HL-60 (cell line): ENCODE measurements at regions not wholly inside any gene's neighbourhood (a gene's known extent, or its start where the extent isn't known, plus 50 kb on each side); places are given as distances from the start of the nearest gene placed in this dataset.

ENCODE experiments used
- CTCF ChIP-seq: IDR thresholded peaks from one replicate; pipeline ENCODE4 v1.5.1; 2011; ENCODE audit warnings: low read length, control low read depth, inconsistent platforms; ENCODE audit not compliant: insufficient read depth
- GABPA ChIP-seq: IDR thresholded peaks from 2 replicates; pipeline ENCODE4 v1.6.1; 2012; ENCODE audit warnings: low read depth
- POLR2AphosphoS5 ChIP-seq: IDR thresholded peaks from 2 replicates; pipeline ENCODE4 v1.6.1; 2012; ENCODE audit warnings: low read depth
- TF ChIP-seq, protein P1 (sequence below): IDR thresholded peaks from 2 replicates; pipeline ENCODE4 v1.6.1; 2012; ENCODE audit warnings: low read depth; ENCODE audit not compliant: insufficient replicate concordance

GRCh38 chr2:120923426-120923825 lies 187.8 kb downstream of the GLI2 start:
- no peak for TF ChIP-seq CTCF
- TF ChIP-seq GABPA: no peak
- no peak for TF ChIP-seq POLR2AphosphoS5
- TF ChIP-seq, protein P1, sequence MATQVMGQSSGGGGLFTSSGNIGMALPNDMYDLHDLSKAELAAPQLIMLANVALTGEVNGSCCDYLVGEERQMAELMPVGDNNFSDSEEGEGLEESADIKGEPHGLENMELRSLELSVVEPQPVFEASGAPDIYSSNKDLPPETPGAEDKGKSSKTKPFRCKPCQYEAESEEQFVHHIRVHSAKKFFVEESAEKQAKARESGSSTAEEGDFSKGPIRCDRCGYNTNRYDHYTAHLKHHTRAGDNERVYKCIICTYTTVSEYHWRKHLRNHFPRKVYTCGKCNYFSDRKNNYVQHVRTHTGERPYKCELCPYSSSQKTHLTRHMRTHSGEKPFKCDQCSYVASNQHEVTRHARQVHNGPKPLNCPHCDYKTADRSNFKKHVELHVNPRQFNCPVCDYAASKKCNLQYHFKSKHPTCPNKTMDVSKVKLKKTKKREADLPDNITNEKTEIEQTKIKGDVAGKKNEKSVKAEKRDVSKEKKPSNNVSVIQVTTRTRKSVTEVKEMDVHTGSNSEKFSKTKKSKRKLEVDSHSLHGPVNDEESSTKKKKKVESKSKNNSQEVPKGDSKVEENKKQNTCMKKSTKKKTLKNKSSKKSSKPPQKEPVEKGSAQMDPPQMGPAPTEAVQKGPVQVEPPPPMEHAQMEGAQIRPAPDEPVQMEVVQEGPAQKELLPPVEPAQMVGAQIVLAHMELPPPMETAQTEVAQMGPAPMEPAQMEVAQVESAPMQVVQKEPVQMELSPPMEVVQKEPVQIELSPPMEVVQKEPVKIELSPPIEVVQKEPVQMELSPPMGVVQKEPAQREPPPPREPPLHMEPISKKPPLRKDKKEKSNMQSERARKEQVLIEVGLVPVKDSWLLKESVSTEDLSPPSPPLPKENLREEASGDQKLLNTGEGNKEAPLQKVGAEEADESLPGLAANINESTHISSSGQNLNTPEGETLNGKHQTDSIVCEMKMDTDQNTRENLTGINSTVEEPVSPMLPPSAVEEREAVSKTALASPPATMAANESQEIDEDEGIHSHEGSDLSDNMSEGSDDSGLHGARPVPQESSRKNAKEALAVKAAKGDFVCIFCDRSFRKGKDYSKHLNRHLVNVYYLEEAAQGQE: no peak
